AG20443 (cell line): ENCODE measurements at regions not wholly inside any gene's neighbourhood (a gene's known extent, or its start where the extent isn't known, plus 50 kb on each side); places are given as distances from the start of the nearest gene placed in this dataset.
"Not testable (repeated sequence)": the region's sequence is repeated elsewhere in the genome, so short reads cannot be mapped to it uniquely, and the experiment has no call there.

Experiments
- DNase-seq: peaks from one replicate; pipeline ENCODE4 v3.0.0; 2012; ENCODE audit warnings: low spot score, mixed read lengths

- DNase-seq, result no peak
Observed at GRCh38 chr6:20341564-20341963, 60.1 kb upstream of the E2F3 start.

DNA sequence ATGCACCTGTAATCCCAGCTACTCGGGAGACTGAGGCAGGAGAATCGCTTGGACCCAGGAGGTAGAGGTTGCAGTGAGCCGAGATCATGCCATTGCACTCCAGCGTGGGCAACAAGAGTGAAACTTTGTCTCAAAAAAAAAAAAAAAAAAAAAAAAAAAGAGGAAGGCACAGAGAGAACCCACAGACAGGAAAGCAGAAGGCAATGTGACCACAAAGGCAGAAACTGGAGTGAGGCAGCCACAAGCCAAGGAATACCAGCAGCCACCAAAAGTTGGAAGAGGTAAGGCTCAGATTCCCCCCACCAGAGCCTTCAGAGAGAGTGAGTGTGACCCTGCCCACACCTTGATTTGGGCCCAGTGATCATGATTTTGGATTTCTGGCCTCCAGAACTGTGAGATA is 54.7 kb upstream of the E2F3 start:
- DNase-seq, result not testable (repeated sequence)

- DNase-seq, result no peak
Observed at GRCh38 chr6:20348041-20348440, 53.6 kb upstream of the E2F3 start.

- no peak for DNase-seq
Observed at GRCh38 chr6:20349225-20349624, 52.5 kb upstream of the E2F3 start.

DNA sequence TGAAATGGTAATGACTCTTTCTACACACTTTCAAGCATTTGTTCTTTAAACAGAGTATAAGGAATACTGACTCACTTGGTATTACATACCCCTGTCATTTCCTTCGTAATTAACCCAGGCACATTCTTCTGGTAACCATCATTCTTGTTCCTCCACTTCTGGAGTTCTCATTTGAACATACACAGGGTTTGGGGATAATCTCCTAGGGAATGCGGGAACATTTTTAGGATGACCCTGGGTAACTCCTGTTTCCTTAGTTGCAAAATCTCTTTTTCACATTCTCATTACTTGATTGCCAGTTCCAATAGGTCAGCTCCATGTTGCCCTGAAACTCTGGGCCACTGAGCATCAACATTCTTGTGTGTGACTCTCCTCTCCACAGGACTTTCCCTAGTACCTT is 51.5 kb upstream of the E2F3 start:
- no peak for DNase-seq

GRCh38 chr6:20351534-20351933 is 50.1 kb upstream of the E2F3 start:
- DNase-seq, result no peak
